Liver (tissue), 8 donors: ENCODE measurements at regions not wholly inside any gene's neighbourhood (a gene's known extent, or its start where the extent isn't known, plus 50 kb on each side); places are given as distances from the start of the nearest gene placed in this dataset.

ENCODE experiments used
- DNase-seq: peaks from one replicate; pipeline ENCODE4 v3.0.0-alpha.2; 2017; ENCODE audit warnings: low spot score
- H3K27ac ChIP-seq, 2 donors: one replicate each; pipeline ENCODE4 v1.7.0; 2013; ENCODE audit warnings: inconsistent platforms in 2 of 2, low read length in 2 of 2, control low read depth in 1 of 2, low read depth in 1 of 2, mild to moderate bottlenecking in 1 of 2
- H3K27me3 ChIP-seq, 4 donors: one replicate each; pipeline versions ENCODE4 v1.6.1 to v1.7.0; 2013; ENCODE audit warnings: low read length in 3 of 4, inconsistent platforms in 1 of 4, mild to moderate bottlenecking in 1 of 4, moderate library complexity in 1 of 4; ENCODE audit not compliant: control insufficient read depth in 4 of 4, insufficient read depth in 4 of 4
- H3K36me3 ChIP-seq, 4 donors: one replicate each; pipeline versions ENCODE4 v1.6.1 to v1.7.0; 2013; ENCODE audit warnings: low read length in 3 of 4, mild to moderate bottlenecking in 3 of 4, low read depth in 1 of 4, moderate library complexity in 1 of 4; ENCODE audit not compliant: control insufficient read depth in 4 of 4, insufficient read depth in 3 of 4
- H3K4me1 ChIP-seq, 4 donors: one replicate each; pipeline versions ENCODE4 v1.6.1 to v1.7.0; 2013; ENCODE audit warnings: low read length in 3 of 4, mild to moderate bottlenecking in 3 of 4, moderate library complexity in 1 of 4; ENCODE audit not compliant: control insufficient read depth in 4 of 4, insufficient read depth in 4 of 4
- H3K4me3 ChIP-seq, 3 donors: one replicate each; pipeline versions ENCODE4 v1.6.1 to v1.7.0; 2013; ENCODE audit warnings: low read length in 3 of 3, control low read depth in 1 of 3, low read depth in 1 of 3, mild to moderate bottlenecking in 1 of 3
- H3K9ac ChIP-seq, 2 donors: one replicate each; pipeline ENCODE4 v1.7.0; 2013; ENCODE audit warnings: low read length in 2 of 2, mild to moderate bottlenecking in 2 of 2, moderate library complexity in 2 of 2, control low read depth in 1 of 2, low read depth in 1 of 2
- H3K9me3 ChIP-seq, 4 donors: one replicate each; pipeline versions ENCODE4 v1.6.1 to v1.7.0; 2013; ENCODE audit warnings: low read length in 3 of 4; ENCODE audit not compliant: control insufficient read depth in 4 of 4
- ATF3 ChIP-seq: IDR thresholded peaks from 2 replicates; pipeline ENCODE4 v1.6.1; 2016; ENCODE audit warnings: antibody characterized with exemption
- CTCF ChIP-seq: fragments of 150-350 bp; IDR thresholded peaks from 2 replicates; pipeline ENCODE4 v1.5.1; 2017; ENCODE audit warnings: improper control_type of control experiment, low read depth, low read length; ENCODE audit not compliant: missing input control
- EGR1 ChIP-seq, 2 donors: IDR thresholded peaks; 2 replicates each; pipeline ENCODE4 v1.6.1; 2016 to 2018; ENCODE audit warnings: antibody characterized with exemption in 2 of 2, low read depth in 2 of 2
- FOXA1 ChIP-seq: IDR thresholded peaks from 2 replicates; pipeline ENCODE4 v1.6.1; 2016; ENCODE audit warnings: antibody characterized with exemption
- FOXA2 ChIP-seq: IDR thresholded peaks from 2 replicates; pipeline ENCODE4 v1.6.1; 2016; ENCODE audit warnings: antibody characterized with exemption
- GABPA ChIP-seq, 2 donors: IDR thresholded peaks in 1 of 2; conservative IDR thresholded peaks in 1 of 2; 2 replicates each; pipeline ENCODE4 v1.6.1; 2016; ENCODE audit warnings: antibody characterized with exemption in 2 of 2, mild to moderate bottlenecking in 1 of 2, moderate library complexity in 1 of 2
- HNF4A ChIP-seq, 2 donors: conservative IDR thresholded peaks; 2 replicates each; pipeline ENCODE4 v1.6.1; 2016; ENCODE audit warnings: antibody characterized with exemption in 2 of 2, mild to moderate bottlenecking in 2 of 2
- HNF4G ChIP-seq: IDR thresholded peaks from 2 replicates; pipeline ENCODE4 v1.6.1; 2016; ENCODE audit warnings: antibody characterized with exemption
- JUND ChIP-seq, 2 donors: IDR thresholded peaks; 2 replicates each; pipeline ENCODE4 v1.6.1; 2016; ENCODE audit warnings: antibody characterized with exemption in 2 of 2
- MAX ChIP-seq: IDR thresholded peaks from 2 replicates; pipeline ENCODE4 v1.6.1; 2016; ENCODE audit warnings: antibody characterized with exemption
- NR2F2 ChIP-seq: IDR thresholded peaks from 2 replicates; pipeline ENCODE4 v1.6.1; 2016; ENCODE audit warnings: antibody characterized with exemption
- RAD21 ChIP-seq, 2 donors: IDR thresholded peaks; 2 replicates each; pipeline ENCODE4 v1.6.1; 2016; ENCODE audit warnings: antibody characterized with exemption in 2 of 2, mild to moderate bottlenecking in 2 of 2
- REST ChIP-seq: IDR thresholded peaks from 2 replicates; pipeline ENCODE4 v1.6.1; 2016; ENCODE audit warnings: antibody characterized with exemption, mild to moderate bottlenecking
- RXRA ChIP-seq, 2 donors: IDR thresholded peaks; 2 replicates each; pipeline ENCODE4 v1.6.1; 2017 to 2018; ENCODE audit warnings: antibody characterized with exemption in 2 of 2, mild to moderate bottlenecking in 1 of 2
- SP1 ChIP-seq: IDR thresholded peaks from 2 replicates; pipeline ENCODE4 v1.6.1; 2018; ENCODE audit warnings: antibody characterized with exemption, mild to moderate bottlenecking
- TAF1 ChIP-seq: conservative IDR thresholded peaks from 2 replicates; pipeline ENCODE4 v1.6.1; 2016; ENCODE audit warnings: antibody characterized with exemption, mild to moderate bottlenecking
- YY1 ChIP-seq: IDR thresholded peaks from 2 replicates; pipeline ENCODE4 v1.6.1; 2016; ENCODE audit warnings: antibody characterized with exemption, mild to moderate bottlenecking
- ZBTB33 ChIP-seq: IDR thresholded peaks from 2 replicates; pipeline ENCODE4 v1.6.1; 2016; ENCODE audit warnings: antibody characterized with exemption
- WGBS: extraction: QIAGEN DNeasy Blood & Tissue Kit; methylation state at CpG from one replicate; pipeline ENCODE4 v1.1.7; 2013; 5-methylcytosine and 5-hydroxymethylcytosine counted together
- donor health status: healthy.
- donor health status: healthy.
- donor health status: healthy.
- donor health status: healthy.
- donor health status: healthy.

GRCh38 chr20:61128701-61129269 lies 123.3 kb upstream of the CDH4 start:
- Histone ChIP-seq H3K9me3 (no peaks in the 10 kb centered on the region), H3K36me3 (no peaks in the 10 kb centered on the region), H3K27me3 (peaks cover 0 to 4% (median 0%) of the 10 kb centered on the region in 4 donors), H3K9ac (no peak overlapping the region), H3K4me3 (no peak overlapping the region), H3K4me1 (no peaks in the 10 kb centered on the region), H3K27ac (no peak overlapping the region)
- 75% methylated on average over 14 of the region's 14 CpGs for WGBS
- DNase-seq, result no peak
- TF ChIP-seq RXRA (IDR thresholded peaks at IDR 0.05) (no peak), YY1 (no peak), SP1 (no peak), GABPA (IDR thresholded peaks at IDR 0.05 in 1 of 2, conservative IDR thresholded peaks at IDR 0.05 in 1 of 2) (no peak), CTCF (no peak)

- Histone ChIP-seq H3K4me1 (no peaks in the 10 kb centered on the region), H3K27me3 (peaks cover 0 to 4% (median 0%) of the 10 kb centered on the region in 4 donors), H3K36me3 (no peaks in the 10 kb centered on the region), H3K4me3 (no peak overlapping the region), H3K27ac (no peak overlapping the region), H3K9ac (no peak overlapping the region), H3K9me3 (no peaks in the 10 kb centered on the region)
- TF ChIP-seq REST (no peak), ZBTB33 (no peak), SP1 (no peak), GABPA (IDR thresholded peaks at IDR 0.05 in 1 of 2, conservative IDR thresholded peaks at IDR 0.05 in 1 of 2) (no peak), JUND (IDR thresholded peaks at IDR 0.05) (no peak), HNF4A (conservative IDR thresholded peaks at IDR 0.05) (no peak), NR2F2 (no peak), ATF3 (no peak), RXRA (IDR thresholded peaks at IDR 0.05) (no peak), EGR1 (IDR thresholded peaks at IDR 0.05; ENCODE audit: low read depth in 2 of 2) (no peak), HNF4G (no peak), CTCF (no peak), YY1 (no peak), RAD21 (IDR thresholded peaks at IDR 0.05) (no peak), MAX (no peak), FOXA1 (no peak), TAF1 (no peak), FOXA2 (no peak)
- 49% methylated on average over 12 of the region's 12 CpGs for WGBS
- DNase-seq, result no peak
These were observed 122.8 kb upstream of the CDH4 start for GRCh38 chr20:61129311-61129710.
